Right cardiac atrium (tissue), 5 donors: ENCODE measurements at regions not wholly inside any gene's neighbourhood (a gene's known extent, or its start where the extent isn't known, plus 50 kb on each side); places are given as distances from the start of the nearest gene placed in this dataset.

Source experiments
- ATAC-seq, 2 donors: fragments of 200-7000 bp; cut with Tn5 transposase; one replicate each; pipeline versions ENCODE4 v1.8.0 to v1.9.1; 2020; ENCODE audit warnings: moderate library complexity in 2 of 2, mild to moderate bottlenecking in 1 of 2
- DNase-seq, 3 donors: peaks; one replicate each; pipeline ENCODE4 v3.0.0-alpha.2; 2020
- H3K27ac ChIP-seq: one replicate; pipeline ENCODE4 v1.5.1; 2013; ENCODE audit warnings: mild to moderate bottlenecking, low read length, control low read depth, moderate library complexity
- H3K27me3 ChIP-seq: one replicate; pipeline ENCODE4 v1.6.1; 2013; ENCODE audit not compliant: control insufficient read depth, insufficient read depth
- H3K4me1 ChIP-seq: one replicate; pipeline ENCODE4 v1.6.1; 2013; ENCODE audit warnings: low read length; ENCODE audit not compliant: control insufficient read depth, insufficient read depth
- H3K4me3 ChIP-seq: one replicate; pipeline ENCODE4 v1.5.1; 2013; ENCODE audit warnings: low read length, control low read depth
- H3K9me3 ChIP-seq: one replicate; pipeline ENCODE4 v1.6.1; 2013; ENCODE audit warnings: low read length; ENCODE audit not compliant: control insufficient read depth
- WGBS: extraction: QIAGEN DNeasy Blood & Tissue Kit; methylation state at CpG from one replicate; pipeline ENCODE4 v1.1.7; 2013; 5-methylcytosine and 5-hydroxymethylcytosine counted together
- intact Hi-C, 4 donors: fragments of 100-400 bp; cut with DNase I; formaldehyde crosslinking; loops; one replicate each; pipeline versions ENCODE4 v1.11.0 to v1.14.0; 2022 to 2023
- donor health status: healthy with polysubstance abuse.
- donor health status: DM: no; HTN: yes; CAD: no.
- donor health status: DM: no; HTN: no; CAD: no.
- donor health status: DM: no; HTN: yes; CAD: no; lungs with severe emphysema.
- donor health status: DM: yes; HTN: yes; CAD: no.

GRCh38 chr9:90966480-90967144 is 165.0 kb downstream of the SYK start:
- ATAC-seq (no peak), DNase-seq (no peak)
- Histone ChIP-seq H3K4me3 (no peak overlapping the region), H3K9me3 (no peaks in the 10 kb centered on the region), H3K27me3 (no peaks in the 10 kb centered on the region), H3K4me1 (no peaks in the 10 kb centered on the region), H3K27ac (no peak overlapping the region)
- 87% methylated on average over 19 of the region's 19 CpGs for WGBS
- intact Hi-C loops: no loop called here

DNA sequence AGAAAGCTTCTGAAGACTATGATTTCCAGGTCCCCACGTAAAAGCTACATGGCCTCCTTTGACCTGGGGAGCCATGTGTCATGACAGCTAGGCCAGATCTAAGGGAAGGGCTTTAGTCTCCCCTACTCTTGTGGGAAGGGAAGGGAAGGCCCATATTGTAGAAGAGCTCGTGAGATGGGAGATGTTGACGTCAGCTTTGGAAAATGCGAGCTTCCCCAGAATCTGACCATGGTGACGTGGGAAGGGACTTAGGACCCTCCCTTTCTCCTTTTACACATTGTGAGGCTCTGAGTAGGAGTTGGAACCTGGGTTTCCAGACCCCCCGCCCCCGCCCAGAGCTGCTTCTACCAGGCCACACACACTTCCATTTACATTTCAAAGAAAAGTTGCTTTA is 165.5 kb downstream of the SYK start:
- ATAC-seq (no peak), DNase-seq (no peak)
- 85% methylated on average over 7 of the region's 7 CpGs for WGBS
- Histone ChIP-seq H3K4me3 (no peak overlapping the region), H3K4me1 (no peaks in the 10 kb centered on the region), H3K9me3 (no peaks in the 10 kb centered on the region), H3K27me3 (no peaks in the 10 kb centered on the region), H3K27ac (no peak overlapping the region)
- intact Hi-C loops: no loop called here

DNA sequence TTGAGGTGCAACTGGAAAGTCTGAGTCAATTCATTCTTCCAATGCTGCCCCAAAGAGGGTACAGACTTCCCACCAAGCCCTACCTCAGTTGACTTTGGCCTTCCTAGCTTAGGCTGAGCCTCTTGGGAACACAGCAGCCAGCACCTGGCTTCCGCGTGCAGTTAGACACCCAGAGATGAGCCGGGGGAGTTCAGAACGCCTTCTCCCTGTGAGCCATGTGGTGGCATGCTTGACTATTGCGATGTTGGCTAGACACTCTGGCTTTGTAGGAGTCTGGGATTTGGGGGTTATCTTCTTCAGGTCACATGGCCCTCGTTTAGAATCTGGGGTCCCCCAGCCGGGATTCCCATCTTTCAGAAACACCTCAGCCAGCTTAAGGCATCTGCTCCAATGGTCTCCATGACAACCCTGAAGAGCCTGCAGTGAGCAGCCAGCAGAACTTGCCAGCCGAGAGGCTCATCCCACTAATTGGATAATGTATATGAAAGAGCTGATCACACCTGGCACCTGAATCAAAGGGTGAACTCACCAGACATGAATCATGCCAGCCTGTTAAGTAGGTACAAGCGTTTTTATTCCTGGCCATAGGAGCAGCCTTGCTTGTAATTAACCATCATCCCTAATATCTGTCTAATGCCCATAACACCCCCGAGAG is 167.5 kb downstream of the SYK start:
- 82% methylated on average over 10 of the region's 10 CpGs for WGBS
- Histone ChIP-seq H3K9me3 (no peaks in the 10 kb centered on the region), H3K4me1 (no peaks in the 10 kb centered on the region), H3K27ac (no peak overlapping the region), H3K4me3 (no peak overlapping the region), H3K27me3 (no peaks in the 10 kb centered on the region)
- intact Hi-C loops: no loop called here
- DNase-seq (no peak), ATAC-seq (no peak)

DNA sequence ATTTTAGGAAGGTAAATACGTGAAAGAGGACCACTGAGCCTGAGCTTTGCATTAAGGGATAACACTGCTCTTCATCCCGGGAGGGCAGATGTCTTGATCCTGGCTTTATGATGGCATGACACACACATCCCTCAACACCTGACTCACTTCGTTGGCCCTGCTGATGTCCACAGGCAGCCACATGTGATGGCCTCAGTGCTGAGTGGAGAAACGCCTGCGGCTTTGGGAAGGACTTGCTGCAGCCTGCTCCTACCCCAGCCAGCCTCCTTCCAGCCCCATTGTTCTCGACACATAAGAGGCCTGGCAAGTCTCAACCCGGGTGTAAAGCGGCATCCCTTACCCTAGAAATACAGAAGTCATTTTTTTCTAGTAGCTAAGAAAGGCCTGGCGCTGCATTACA is 169.0 kb downstream of the SYK start:
- WGBS: 83% methylated on average over 9 of the region's 9 CpGs
- Histone ChIP-seq H3K27ac (no peak overlapping the region), H3K9me3 (no peaks in the 10 kb centered on the region), H3K4me1 (no peaks in the 10 kb centered on the region), H3K4me3 (no peak overlapping the region), H3K27me3 (no peaks in the 10 kb centered on the region)
- DNase-seq (no peak), ATAC-seq (no peak)
- intact Hi-C loops: no loop called here

DNA sequence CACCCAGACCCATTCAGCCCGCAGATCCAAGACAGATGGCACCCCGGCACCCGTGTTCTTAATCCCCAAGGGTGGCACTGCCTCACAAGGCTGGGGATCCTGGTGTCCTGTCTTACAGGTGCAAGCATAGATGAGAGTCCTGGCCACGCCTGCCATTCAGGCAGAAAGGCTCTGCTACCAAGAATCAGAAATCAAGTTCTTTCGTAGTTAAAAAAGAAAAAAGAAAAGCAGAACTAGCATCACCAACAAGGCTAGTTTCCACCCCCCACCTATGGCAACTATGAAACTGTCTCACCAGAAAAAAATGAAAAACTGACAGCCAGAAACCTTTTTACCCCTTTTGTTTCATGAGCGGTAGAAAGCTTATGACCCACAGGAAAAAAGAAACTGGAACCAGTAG is 170.4 kb downstream of the SYK start:
- DNase-seq (no peak), ATAC-seq (no peak)
- intact Hi-C loops: no loop called here
- H3K9me3 ChIP-seq: no peaks in the 10 kb centered on the region
- no peaks in the 10 kb centered on the region for H3K27me3 ChIP-seq
- H3K4me3 ChIP-seq: no peak overlapping the region
- 91% methylated on average over 6 of the region's 6 CpGs for WGBS
- no peak overlapping the region for H3K27ac ChIP-seq
- H3K4me1 ChIP-seq: no peaks in the 10 kb centered on the region

- H3K4me1 ChIP-seq: no peaks in the 10 kb centered on the region
- DNase-seq (no peak), ATAC-seq (no peak)
- no peaks in the 10 kb centered on the region for H3K27me3 ChIP-seq
- H3K27ac ChIP-seq: no peak overlapping the region
- intact Hi-C loops: no loop called here
- H3K4me3 ChIP-seq: no peak overlapping the region
- WGBS: 78% methylated on average over 5 of the region's 5 CpGs
- no peaks in the 10 kb centered on the region for H3K9me3 ChIP-seq
Measured at GRCh38 chr9:90974016-90974415, 172.4 kb downstream of the SYK start.

DNA sequence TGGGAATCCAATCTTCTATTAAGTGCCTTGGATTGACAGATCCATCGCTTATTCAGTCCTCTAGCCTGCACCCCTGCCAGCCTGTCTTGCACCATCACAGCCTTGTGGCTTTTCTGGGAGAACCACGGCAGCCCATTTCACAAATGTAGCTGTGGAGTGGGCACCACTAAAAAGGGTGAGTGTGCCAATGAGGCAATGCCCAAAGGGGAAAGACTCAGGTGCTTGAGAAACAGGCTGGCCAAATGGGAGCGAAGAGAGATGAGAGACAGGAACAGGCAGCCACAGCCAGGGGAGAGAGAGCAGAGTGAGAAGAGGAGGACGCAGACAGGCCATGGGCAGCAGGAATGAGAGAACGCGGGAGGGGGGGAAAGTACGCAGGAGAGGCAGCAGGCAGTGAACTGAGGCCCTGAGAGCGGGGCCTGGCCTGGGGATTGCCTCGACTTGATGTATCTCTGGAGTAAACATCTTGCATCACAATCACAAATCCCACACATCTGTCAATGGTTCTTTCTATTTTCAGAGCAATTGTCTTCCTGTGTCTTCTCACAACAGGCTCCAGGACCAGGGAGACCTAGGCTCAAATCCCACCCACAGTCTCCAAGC is 173.1 kb downstream of the SYK start:
- H3K27ac ChIP-seq: no peak overlapping the region
- ATAC-seq: no peak
- intact Hi-C loops: no loop called here
- H3K9me3 ChIP-seq: no peaks in the 10 kb centered on the region
- WGBS: 71% methylated on average over 9 of the region's 9 CpGs
- H3K4me3 ChIP-seq: no peak overlapping the region
- H3K4me1 ChIP-seq: no peaks in the 10 kb centered on the region
- DNase-seq: no peak
- no peaks in the 10 kb centered on the region for H3K27me3 ChIP-seq

DNA sequence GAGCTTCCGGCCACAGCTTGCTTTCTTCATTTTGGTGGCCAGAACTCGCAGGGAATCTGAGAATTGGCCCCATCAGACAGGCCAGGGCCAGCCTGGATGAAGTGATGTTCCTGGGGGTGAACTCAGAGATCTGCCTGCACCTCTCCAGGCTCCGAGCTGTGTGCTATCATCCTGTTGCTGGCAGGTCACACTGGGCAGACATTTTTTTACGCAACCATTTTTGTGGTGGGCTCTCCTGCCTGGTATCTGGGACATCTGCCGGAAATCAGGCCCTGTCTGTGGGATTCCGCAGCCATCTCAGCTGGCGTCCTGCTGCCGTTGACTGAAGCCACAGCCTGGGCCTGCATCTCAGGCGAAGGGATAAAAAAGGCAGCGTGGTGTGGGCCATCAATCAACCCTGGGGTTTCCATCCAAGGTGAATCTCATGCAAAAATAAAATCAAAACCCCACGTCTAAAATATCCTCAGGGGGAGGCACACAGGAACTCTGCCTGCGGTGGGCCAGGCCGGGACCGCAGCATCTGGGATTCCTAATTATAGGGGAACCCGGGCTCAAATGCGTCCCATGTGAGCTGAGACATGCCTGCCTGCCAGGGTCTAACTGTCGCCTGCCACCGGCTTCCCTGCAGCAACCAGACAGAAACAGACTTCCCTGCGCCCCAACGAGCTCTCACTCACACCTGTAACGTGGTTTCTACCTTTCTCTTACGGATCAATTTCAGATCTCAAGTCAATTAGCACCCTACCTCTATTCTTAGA is 174.3 kb downstream of the SYK start:
- DNase-seq: no peak
- no peaks in the 10 kb centered on the region for H3K27me3 ChIP-seq
- no peak for ATAC-seq
- H3K9me3 ChIP-seq: no peaks in the 10 kb centered on the region
- no peak overlapping the region for H3K4me3 ChIP-seq
- intact Hi-C loops: no loop called here
- no peaks in the 10 kb centered on the region for H3K4me1 ChIP-seq
- no peak overlapping the region for H3K27ac ChIP-seq
- 78% methylated on average over 22 of the region's 22 CpGs for WGBS

- intact Hi-C loops: no loop called here
- Histone ChIP-seq H3K9me3 (no peaks in the 10 kb centered on the region), H3K4me3 (no peak overlapping the region), H3K27me3 (no peaks in the 10 kb centered on the region), H3K4me1 (no peaks in the 10 kb centered on the region), H3K27ac (no peak overlapping the region)
- 77% methylated on average over 7 of the region's 7 CpGs for WGBS
- ATAC-seq: no peak
- DNase-seq: no peak
Measured at GRCh38 chr9:90979138-90979551, 177.5 kb downstream of the SYK start.

GRCh38 chr9:90979639-90980038 is 178.0 kb downstream of the SYK start:
- Histone ChIP-seq H3K4me1 (no peaks in the 10 kb centered on the region), H3K9me3 (no peaks in the 10 kb centered on the region), H3K27ac (no peak overlapping the region), H3K4me3 (no peak overlapping the region), H3K27me3 (no peaks in the 10 kb centered on the region)
- intact Hi-C loops: no loop called here
- 45% methylated on average over 4 of the region's 4 CpGs for WGBS
- DNase-seq: no peak
- ATAC-seq: no peak

DNA sequence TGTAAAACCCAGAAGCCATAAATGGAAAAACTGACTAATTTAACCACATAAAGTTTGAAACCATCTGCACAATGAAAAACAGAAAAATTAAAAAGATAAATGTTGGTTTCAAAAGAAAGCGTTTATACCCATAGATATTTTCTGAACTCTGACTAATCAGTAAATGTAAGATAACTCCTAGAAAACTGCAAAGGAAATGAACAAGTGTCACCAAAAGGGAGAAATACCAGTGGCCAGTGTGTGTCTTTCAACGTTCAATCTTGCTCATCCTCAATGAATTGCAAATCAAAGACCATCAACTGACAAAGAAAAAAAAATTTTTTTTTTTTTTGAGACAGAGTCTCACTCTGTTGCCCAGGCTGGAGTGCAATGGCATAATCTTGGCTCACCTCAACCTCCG is 180.1 kb downstream of the SYK start:
- 84% methylated on average over 3 of the region's 3 CpGs for WGBS
- no peaks in the 10 kb centered on the region for H3K4me1 ChIP-seq
- no peak overlapping the region for H3K4me3 ChIP-seq
- no peak for DNase-seq
- intact Hi-C loops: no loop called here
- no peaks in the 10 kb centered on the region for H3K9me3 ChIP-seq
- no peak overlapping the region for H3K27ac ChIP-seq
- ATAC-seq: no peak
- H3K27me3 ChIP-seq: no peaks in the 10 kb centered on the region
